HG03159 (cell line): ENCODE measurements at regions not wholly inside any gene's neighbourhood (a gene's known extent, or its start where the extent isn't known, plus 50 kb on each side); places are given as distances from the start of the nearest gene placed in this dataset.
"Not testable (repeated sequence)": the region's sequence is repeated elsewhere in the genome, so short reads cannot be mapped to it uniquely, and the experiment has no call there.

ENCODE experiments used
- ATAC-seq: cut with Tn5 transposase; IDR thresholded peaks from one replicate; pipeline ENCODE4 v1.9.1; 2021; ENCODE audit warnings: mild to moderate bottlenecking, moderate library complexity; ENCODE audit not compliant: unreplicated experiment

GRCh38 chr2:121146630-121147029, 138.4 kb downstream of the TFCP2L1 start:
- no peak for ATAC-seq

DNA sequence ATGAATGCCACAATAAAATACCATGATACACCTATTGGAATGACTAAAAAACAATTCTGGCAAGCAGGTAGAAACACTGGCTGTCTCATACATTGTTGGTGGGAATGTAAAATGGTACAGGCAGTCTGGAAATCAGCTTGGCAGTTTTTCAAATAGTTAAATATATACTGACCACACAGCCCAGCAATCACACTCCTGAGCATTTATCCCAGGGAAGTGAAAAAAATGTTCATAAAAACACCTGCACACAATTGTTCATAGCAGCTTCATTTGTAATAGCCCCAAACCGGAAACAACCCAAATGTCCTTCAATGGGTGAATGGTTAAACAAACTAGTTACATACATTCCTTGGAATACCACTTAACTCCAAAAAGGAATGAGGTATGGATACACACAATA, 137.2 kb downstream of the TFCP2L1 start:
- ATAC-seq: no peak

DNA sequence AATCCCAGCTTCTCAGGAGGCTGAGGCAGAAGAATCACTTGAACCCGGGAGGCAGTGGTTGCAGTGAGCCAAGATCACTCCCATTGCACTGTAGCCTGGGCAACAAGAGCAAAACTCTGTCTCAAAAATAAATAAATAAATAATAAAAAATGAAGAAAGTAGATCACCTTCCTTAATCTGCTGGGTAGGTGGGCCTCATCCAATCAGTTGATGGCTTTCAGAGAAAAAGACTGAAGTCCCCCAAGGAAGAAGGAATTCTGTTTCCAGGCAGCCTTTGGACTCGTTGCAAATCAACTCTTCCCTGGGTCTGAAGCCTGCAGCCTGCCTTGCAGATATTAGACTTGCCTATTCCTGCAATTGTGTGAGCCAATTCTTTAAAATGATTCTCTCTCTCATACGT, 136.5 kb downstream of the TFCP2L1 start:
- ATAC-seq: no peak

DNA sequence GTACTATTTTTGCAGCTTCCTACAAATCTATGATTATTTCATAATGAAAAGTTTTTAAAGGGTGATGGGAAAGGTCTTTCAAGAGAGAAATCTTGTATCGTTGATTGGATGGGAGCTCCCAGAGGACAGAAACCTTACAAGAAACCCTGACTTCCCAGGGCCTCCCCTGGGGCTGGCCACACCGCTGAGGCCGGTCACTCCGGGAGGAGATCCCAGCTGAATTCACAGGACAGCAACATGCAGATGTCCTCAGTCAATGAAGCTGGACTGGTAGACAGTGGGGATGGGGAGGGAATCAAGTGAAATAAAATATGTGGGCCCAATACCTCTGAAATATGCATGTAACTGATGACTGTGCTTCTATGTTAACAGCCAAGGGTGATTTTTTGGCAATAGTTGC, 135.6 kb downstream of the TFCP2L1 start:
- no peak for ATAC-seq

- no peak for ATAC-seq
Measured at GRCh38 chr2:121150126-121150525, 134.9 kb downstream of the TFCP2L1 start.

GRCh38 chr2:121150713-121151112, 134.3 kb downstream of the TFCP2L1 start:
- no peak for ATAC-seq

DNA sequence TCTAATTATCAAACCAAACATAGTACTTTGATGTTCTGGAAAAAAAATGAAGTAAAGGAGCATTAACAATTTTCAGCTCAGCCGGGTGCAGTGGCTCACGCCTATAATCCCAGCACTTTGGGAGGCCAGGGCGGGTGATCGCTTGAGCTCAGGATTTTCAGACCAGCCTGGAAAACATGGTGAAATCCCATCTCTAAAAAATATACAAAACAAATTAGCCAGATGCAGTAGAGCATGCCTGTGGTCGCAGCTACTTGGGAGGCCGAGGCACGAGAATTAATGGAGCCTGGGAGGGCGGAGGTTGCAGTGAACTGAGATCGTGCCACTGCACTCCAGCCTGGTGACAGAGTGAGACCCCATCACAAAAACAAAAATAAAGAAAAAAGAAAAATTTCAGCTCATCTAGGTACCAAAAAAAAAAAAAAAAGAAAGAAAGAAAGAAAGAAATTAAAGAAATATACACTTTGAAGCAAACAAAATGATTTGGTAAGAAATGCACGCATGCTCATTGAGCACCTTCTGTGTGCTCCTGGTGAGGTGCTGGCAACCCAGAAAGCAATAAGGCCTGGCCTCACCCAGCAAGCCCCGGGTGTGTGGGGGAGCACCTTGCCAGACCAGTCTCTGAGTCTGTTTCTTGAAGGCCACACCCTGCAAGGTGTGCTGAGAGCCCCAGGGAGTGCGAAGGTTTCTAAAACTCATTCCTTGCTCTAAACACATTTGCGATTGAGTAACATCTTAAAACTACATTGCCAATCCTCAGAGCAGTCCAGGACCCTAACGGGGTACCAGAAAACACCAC, 133.5 kb downstream of the TFCP2L1 start:
- no peak for ATAC-seq

- ATAC-seq: no peak
Measured at GRCh38 chr2:121152861-121153260, 132.1 kb downstream of the TFCP2L1 start.

- no peak for ATAC-seq
Measured at GRCh38 chr2:121153516-121153915, 131.5 kb downstream of the TFCP2L1 start.

GRCh38 chr2:121155502-121156056, 129.4 kb downstream of the TFCP2L1 start:
- ATAC-seq: no peak

DNA sequence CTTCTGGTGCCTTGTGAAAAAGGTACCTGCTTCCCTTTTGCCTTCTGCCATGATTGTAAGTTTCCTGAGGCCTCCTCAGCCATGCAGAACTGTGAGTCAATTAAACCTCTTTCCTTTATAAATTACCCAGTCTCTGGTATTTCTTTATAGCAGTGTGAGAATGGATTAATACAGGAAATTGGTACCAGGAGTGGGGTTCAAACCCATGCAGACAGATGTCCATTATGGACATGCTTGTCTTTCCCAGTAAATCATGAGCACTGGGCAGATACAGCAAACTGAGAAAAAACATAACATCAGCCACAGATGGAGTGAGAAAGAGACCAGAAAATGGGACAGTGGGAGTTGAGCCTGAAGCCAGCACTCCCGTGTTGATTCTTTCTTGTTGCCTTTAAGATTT, 127.5 kb downstream of the TFCP2L1 start:
- ATAC-seq: not testable (repeated sequence)

DNA sequence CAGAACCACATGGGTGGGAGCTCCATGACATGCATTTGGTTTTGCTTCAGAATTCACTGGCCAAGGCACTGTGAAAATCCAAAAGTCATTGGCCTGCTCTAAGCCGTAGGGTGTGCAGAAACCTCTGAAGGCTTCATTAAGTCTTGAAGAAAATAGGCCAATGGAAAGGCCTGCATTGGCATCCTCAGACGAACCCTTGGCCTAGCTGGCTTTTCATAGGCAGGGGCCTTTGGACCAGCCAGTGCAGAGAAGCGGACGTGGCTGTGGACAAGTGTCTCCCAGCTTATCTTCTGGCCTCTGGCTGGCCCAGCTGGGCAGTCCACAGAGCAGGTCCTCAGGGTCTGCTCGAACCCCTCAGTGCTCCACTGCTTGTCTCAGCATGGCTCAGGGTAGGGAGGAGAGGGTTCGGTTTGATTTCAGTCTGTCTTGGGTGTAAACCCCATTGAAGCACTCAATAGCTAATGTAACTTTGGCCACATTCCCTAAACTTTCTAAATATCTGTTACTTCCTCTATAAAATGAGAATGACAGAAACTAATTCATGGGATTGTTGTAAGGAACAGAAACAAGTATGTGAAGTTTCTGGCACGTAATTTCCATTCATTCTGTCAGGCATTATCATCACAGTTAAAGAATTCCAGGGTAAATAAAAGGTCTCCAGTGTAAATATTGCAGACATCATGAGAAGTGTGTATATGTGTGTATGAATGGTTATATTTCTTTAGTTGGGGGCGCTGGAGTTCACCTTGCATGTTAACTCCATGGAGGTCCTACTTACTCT, 125.5 kb downstream of the TFCP2L1 start:
- no peak for ATAC-seq

GRCh38 chr2:121160366-121160765, 124.6 kb downstream of the TFCP2L1 start:
- ATAC-seq: no peak

GRCh38 chr2:121161272-121161671, 123.7 kb downstream of the TFCP2L1 start:
- ATAC-seq: no peak

- no peak for ATAC-seq
Measured at GRCh38 chr2:121162893-121163292, 122.1 kb downstream of the TFCP2L1 start.

- no peak for ATAC-seq
Measured at GRCh38 chr2:121164042-121164441, 121.0 kb downstream of the TFCP2L1 start.

DNA sequence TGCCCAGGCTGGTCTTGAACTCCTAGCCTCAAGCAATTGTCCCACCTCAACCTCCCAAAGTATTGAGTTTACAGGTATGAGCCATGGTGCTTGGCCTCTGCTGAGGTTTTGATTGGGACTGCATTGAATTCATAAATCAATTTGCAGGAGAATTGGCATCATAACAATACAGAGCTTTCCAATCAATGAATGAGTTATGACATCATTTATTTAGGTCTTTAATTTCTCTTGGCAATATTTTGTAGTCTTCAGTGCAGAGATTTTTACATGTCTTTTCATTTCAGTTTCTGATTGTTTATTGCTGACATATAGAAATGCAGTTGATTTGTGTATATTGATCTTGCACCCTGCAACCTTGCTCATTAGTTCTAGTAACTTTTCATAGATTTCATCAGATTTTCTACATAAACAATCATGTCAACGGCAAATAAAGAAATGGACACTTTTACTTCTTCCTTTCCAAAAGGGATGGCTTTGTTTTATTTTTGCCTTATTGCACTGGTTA, 119.9 kb downstream of the TFCP2L1 start:
- no peak for ATAC-seq
